Central memory CD8-positive, alpha-beta T cell (primary cell): ENCODE measurements at regions not wholly inside any gene's neighbourhood (a gene's known extent, or its start where the extent isn't known, plus 50 kb on each side); places are given as distances from the start of the nearest gene placed in this dataset.

Experiments used
- ATAC-seq: fragments of 150-1000 bp; cut with Tn5 transposase; replicated peaks from 2 replicates; pipeline ENCODE4 v1.10.0; 2022; ENCODE audit warnings: mild to moderate bottlenecking, moderate FRiP score, moderate number of reproducible peaks; ENCODE audit not compliant: poor library complexity, severe bottlenecking; ENCODE audit errors: extremely low read depth
- DNase-seq, 2 donors: peaks; one replicate each; pipeline ENCODE4 v3.0.0; 2021; ENCODE audit warnings: low spot score in 2 of 2
- H3K27ac Mint-ChIP-seq: one replicate; pipeline ENCODE4 v1.8.0; 2022; ENCODE audit warnings: low read depth, mild to moderate bottlenecking, moderate library complexity, mixed read lengths
- H3K27me3 Mint-ChIP-seq: one replicate; pipeline ENCODE4 v1.8.0; 2022; ENCODE audit warnings: mixed read lengths
- H3K36me3 Mint-ChIP-seq: one replicate; pipeline ENCODE4 v1.8.0; 2022; ENCODE audit warnings: mild to moderate bottlenecking, moderate library complexity, mixed read lengths; ENCODE audit not compliant: insufficient read depth
- H3K4me1 Mint-ChIP-seq: one replicate; pipeline ENCODE4 v1.8.0; 2022; ENCODE audit warnings: mixed read lengths
- H3K4me3 Mint-ChIP-seq: one replicate; pipeline ENCODE4 v1.8.0; 2022; ENCODE audit warnings: mild to moderate bottlenecking, moderate library complexity, mixed read lengths
- H3K9me3 Mint-ChIP-seq: one replicate; pipeline ENCODE4 v1.8.0; 2022; ENCODE audit warnings: mixed read lengths

DNA sequence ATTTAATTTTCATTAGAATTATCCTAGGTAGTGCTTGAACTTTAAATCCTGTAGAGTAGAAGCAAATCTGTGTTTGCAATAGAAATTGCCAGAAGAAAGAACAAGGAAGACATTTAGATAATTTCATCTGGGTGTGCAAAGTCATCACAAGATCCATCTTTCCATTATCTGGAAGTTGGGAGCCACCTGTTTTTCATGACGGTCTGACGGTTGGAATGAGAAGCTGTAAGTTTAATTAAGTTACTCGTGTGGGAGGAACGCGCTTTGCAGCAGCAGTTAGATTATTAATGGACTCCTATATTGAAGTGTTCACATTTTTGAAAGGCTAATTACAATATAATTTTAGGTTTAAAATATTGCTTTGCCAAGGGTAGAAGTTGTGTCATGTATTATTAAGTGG is 69.9 kb upstream of the PARD3B start:
- no peaks in the 10 kb centered on the region for H3K9me3 Mint-ChIP-seq
- H3K4me3 Mint-ChIP-seq = no peak overlapping the region
- no peaks in the 10 kb centered on the region for H3K27me3 Mint-ChIP-seq
- no peak overlapping the region for H3K27ac Mint-ChIP-seq
- no peaks in the 10 kb centered on the region for H3K4me1 Mint-ChIP-seq
- no peak for DNase-seq
- H3K36me3 Mint-ChIP-seq = peaks cover 3% of the 10 kb centered on the region
- ATAC-seq = no peak

DNA sequence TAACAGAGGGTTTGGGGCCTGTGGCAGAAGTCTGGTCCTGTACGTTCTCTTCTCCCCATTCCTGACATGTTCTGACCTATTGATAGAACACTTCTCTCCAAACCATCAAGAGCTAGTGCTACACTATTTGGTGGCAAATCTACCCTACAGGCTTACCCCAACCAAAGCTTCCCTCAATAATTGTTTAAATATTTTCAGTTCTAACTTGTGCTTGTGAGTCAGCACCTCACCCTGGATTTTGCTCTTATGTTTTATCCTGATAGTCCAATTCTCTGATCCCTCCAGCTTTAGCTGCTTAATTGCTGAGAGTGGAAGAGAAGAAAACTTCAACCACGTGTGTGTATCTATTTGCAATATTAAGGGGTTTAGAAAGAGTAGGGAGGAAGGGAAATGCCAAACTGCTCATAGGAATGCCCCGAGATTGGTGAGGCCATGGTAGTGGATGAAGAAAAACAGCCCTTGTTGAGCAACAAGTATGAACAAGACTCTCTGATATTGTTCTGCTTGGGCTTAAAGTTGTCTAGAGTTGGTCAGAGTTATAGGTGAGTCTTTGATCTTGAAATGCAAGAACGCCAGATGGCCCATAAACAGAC is 67.8 kb upstream of the PARD3B start:
- Mint-ChIP-seq H3K27ac (no peak overlapping the region), H3K27me3 (no peaks in the 10 kb centered on the region), H3K4me1 (no peaks in the 10 kb centered on the region), H3K4me3 (no peak overlapping the region), H3K36me3 (peaks cover 3% of the 10 kb centered on the region), H3K9me3 (no peaks in the 10 kb centered on the region)
- ATAC-seq = no peak
- no peak for DNase-seq

DNA sequence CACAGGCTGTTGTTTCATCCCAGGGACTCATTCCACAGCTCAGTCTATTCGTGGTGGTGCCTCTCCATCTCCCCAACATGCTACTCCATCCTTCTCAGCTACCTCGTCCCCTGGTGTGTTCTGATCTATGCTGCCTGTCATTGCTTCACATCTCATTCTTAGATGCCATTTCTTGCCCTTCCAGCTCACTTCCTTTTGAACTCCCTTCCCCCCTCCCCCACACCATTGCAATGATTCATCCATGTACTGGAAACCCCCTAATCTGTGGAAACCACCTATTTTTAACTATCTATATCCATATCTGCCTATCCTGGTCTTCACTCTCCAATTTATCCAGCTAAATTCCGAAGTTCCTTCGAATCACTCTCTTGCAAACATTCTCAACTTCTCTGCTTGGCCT is 65.7 kb upstream of the PARD3B start:
- Mint-ChIP-seq H3K4me1 (no peaks in the 10 kb centered on the region), H3K4me3 (no peak overlapping the region), H3K9me3 (no peaks in the 10 kb centered on the region), H3K27me3 (no peaks in the 10 kb centered on the region), H3K27ac (no peak overlapping the region), H3K36me3 (peaks cover 3% of the 10 kb centered on the region)
- ATAC-seq (no peak), DNase-seq (no peak)

DNA sequence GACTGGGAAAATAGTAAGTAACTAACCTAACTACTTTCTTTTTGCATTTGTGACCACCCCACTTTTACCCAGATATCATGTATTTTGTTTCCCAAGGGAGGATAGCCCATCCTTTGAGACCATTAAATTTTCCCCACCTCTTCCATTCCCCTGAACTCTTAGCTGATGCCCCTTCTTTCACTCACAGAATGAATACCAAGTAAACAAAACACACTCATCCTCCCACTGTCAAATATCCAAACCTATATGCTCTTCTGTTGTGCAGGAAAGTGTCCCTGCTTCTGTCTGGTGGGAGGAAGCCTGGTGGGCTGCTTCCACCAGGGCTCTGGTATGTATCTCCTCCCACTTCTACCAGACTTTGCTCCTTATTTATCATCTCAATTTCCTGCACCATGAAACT is 64.6 kb upstream of the PARD3B start:
- Mint-ChIP-seq H3K9me3 (no peaks in the 10 kb centered on the region), H3K4me1 (no peaks in the 10 kb centered on the region)

DNA sequence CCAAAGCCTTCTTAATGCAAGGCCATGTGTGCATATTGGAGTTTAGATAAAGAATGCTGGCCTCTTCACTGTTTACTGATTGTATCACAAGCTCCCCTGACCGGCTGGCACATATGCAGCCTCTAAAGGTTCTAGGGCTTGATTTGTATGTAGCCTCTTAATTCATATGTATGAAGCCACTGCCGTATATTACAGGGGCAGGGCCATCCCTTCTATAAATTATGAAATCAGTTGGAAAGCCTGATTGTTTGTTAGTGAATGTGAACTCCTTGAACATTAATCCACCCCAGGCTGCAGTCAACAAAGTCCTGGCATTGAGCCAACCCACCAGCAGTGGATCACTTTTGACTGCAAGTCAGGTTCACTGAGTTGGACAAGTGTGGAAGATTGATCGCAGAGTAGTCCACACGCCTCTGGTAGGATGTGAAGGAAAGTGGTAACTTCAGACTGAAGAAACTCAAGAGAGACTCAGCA is 61.6 kb upstream of the PARD3B start:
- DNase-seq (no peak), ATAC-seq (no peak)
- H3K4me3 Mint-ChIP-seq = no peak overlapping the region
- H3K4me1 Mint-ChIP-seq = no peaks in the 10 kb centered on the region
- no peak overlapping the region for H3K27ac Mint-ChIP-seq
- H3K9me3 Mint-ChIP-seq = no peaks in the 10 kb centered on the region
- H3K36me3 Mint-ChIP-seq = no peaks in the 10 kb centered on the region
- no peaks in the 10 kb centered on the region for H3K27me3 Mint-ChIP-seq

More for the DNA sequence above, 64.6 kb upstream of the PARD3B start:
- no peaks in the 10 kb centered on the region for H3K27me3 Mint-ChIP-seq
- DNase-seq (no peak), ATAC-seq (no peak)
- H3K4me3 Mint-ChIP-seq = no peak overlapping the region
- no peak overlapping the region for H3K27ac Mint-ChIP-seq
- H3K36me3 Mint-ChIP-seq = peaks cover 3% of the 10 kb centered on the region

DNA sequence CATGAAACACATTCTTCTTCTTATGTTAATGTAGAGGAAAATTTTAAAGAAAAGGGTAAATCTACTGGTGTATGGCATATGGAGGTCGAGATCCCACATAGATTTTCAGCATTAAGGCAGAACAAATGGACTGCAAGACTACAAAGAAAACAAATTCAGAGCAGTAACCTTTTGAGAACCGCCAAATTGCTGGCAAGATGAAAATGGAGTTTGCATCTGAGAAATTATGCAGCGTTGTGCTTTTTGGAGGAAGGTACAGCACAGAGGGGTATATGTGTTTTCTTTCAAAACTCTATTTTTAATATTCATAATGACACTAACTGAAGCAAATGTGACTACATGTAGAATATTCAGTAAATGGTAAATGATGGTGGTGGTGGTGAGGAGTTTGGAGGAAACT is 59.0 kb upstream of the PARD3B start:
- H3K9me3 Mint-ChIP-seq = no peaks in the 10 kb centered on the region
- no peaks in the 10 kb centered on the region for H3K27me3 Mint-ChIP-seq
- H3K27ac Mint-ChIP-seq = no peak overlapping the region
- H3K36me3 Mint-ChIP-seq = no peaks in the 10 kb centered on the region
- DNase-seq (no peak), ATAC-seq (no peak)
- no peak overlapping the region for H3K4me3 Mint-ChIP-seq
- no peaks in the 10 kb centered on the region for H3K4me1 Mint-ChIP-seq

DNA sequence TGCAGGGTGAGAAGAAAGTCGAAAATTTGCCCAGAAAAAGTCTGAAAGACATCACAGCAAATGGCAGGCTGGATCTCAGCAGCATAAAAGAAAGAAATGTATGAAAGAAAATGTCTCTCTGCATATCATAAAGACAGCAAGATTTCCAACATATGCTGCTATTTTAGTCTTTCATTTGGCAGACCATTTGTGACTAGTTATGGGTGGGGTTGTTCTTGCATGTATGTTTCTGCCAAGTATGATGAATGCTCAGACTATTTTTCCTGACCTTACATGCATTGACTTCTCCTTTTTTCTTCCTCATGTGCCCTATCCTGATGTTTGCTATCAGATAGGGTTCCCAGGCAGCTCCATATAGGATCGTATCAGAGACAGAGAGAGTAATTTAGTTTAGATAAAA is 58.5 kb upstream of the PARD3B start:
- Mint-ChIP-seq H3K4me1 (no peaks in the 10 kb centered on the region), H3K9me3 (no peaks in the 10 kb centered on the region), H3K27me3 (no peaks in the 10 kb centered on the region), H3K36me3 (no peaks in the 10 kb centered on the region), H3K27ac (no peak overlapping the region), H3K4me3 (no peak overlapping the region)
- DNase-seq = no peak
- ATAC-seq = no peak

- Mint-ChIP-seq H3K4me3 (no peak overlapping the region), H3K27me3 (no peaks in the 10 kb centered on the region), H3K9me3 (no peaks in the 10 kb centered on the region), H3K27ac (no peak overlapping the region), H3K4me1 (no peaks in the 10 kb centered on the region), H3K36me3 (no peaks in the 10 kb centered on the region)
- ATAC-seq (no peak), DNase-seq (no peak)
Measured at GRCh38 chr2:204487447-204488229, 57.6 kb upstream of the PARD3B start.

- no peak for DNase-seq
- no peaks in the 10 kb centered on the region for H3K9me3 Mint-ChIP-seq
- H3K36me3 Mint-ChIP-seq = no peaks in the 10 kb centered on the region
- H3K27me3 Mint-ChIP-seq = peaks cover 19% of the 10 kb centered on the region
- no peaks in the 10 kb centered on the region for H3K4me1 Mint-ChIP-seq
- no peak overlapping the region for H3K4me3 Mint-ChIP-seq
- no peak overlapping the region for H3K27ac Mint-ChIP-seq
- ATAC-seq = no peak
Measured at GRCh38 chr2:204491528-204491927, 53.7 kb upstream of the PARD3B start.

GRCh38 chr2:204492417-204492816 is 52.9 kb upstream of the PARD3B start:
- ATAC-seq = no peak
- Mint-ChIP-seq H3K27ac (no peak overlapping the region), H3K36me3 (no peaks in the 10 kb centered on the region), H3K4me1 (no peaks in the 10 kb centered on the region), H3K4me3 (no peak overlapping the region), H3K27me3 (peaks cover 28% of the 10 kb centered on the region), H3K9me3 (no peaks in the 10 kb centered on the region)
- DNase-seq = no peak

GRCh38 chr2:204494681-204495080 is 50.6 kb upstream of the PARD3B start:
- Mint-ChIP-seq H3K4me3 (no peak overlapping the region), H3K4me1 (no peaks in the 10 kb centered on the region), H3K27ac (no peak overlapping the region), H3K27me3 (peaks cover 28% of the 10 kb centered on the region), H3K9me3 (no peaks in the 10 kb centered on the region), H3K36me3 (no peaks in the 10 kb centered on the region)
- ATAC-seq = no peak
- no peak for DNase-seq

- Mint-ChIP-seq H3K36me3 (no peaks in the 10 kb centered on the region), H3K4me1 (no peaks in the 10 kb centered on the region), H3K27ac (no peak overlapping the region)
Measured at GRCh38 chr2:204495381-204495780, 49.9 kb upstream of the PARD3B start.

More at GRCh38 chr2:204495381-204495780, 49.9 kb upstream of the PARD3B start:
- Mint-ChIP-seq H3K4me3 (no peak overlapping the region), H3K9me3 (no peaks in the 10 kb centered on the region), H3K27me3 (peaks cover 28% of the 10 kb centered on the region)
- DNase-seq (no peak), ATAC-seq (no peak)
